Caco-2 (cell line): ENCODE measurements at regions not wholly inside any gene's neighbourhood (a gene's known extent, or its start where the extent isn't known, plus 50 kb on each side); places are given as distances from the start of the nearest gene placed in this dataset.

ENCODE experiments used
- BruUV-seq: library from RNA; stranded (reverse); fragments of 400-500 nt; replicated peaks from 2 replicates; lab custom pipeline; 2021; lab: Mats Ljungman, UMichigan
- CTCF ChIA-PET: fragments of 300-600 bp; sonication (Branson Sonifier 250); formaldehyde crosslinking; loops from one replicate; lab custom pipeline; 2022; ENCODE audit warnings: antibody characterized with exemption; lab: Charles Lee
- POLR2A ChIA-PET: fragments of 300-600 bp; sonication (Branson Sonifier 250); formaldehyde crosslinking; loops from one replicate; lab custom pipeline; 2022; ENCODE audit warnings: antibody characterized with exemption; lab: Charles Lee
- DNase-seq, 2 experiments: peaks; one replicate each; pipeline versions ENCODE4 v3.0.0 to v3.0.0-alpha.2; 2020 to 2022
- H3K27me3 ChIP-seq: replicated peaks from 2 replicates; pipeline ENCODE4 v1.6.0; 2011; ENCODE audit warnings: low read length; ENCODE audit not compliant: control insufficient read depth, insufficient read depth
- H3K36me3 ChIP-seq: 2 replicates; pipeline ENCODE4 v1.5.1; 2011; ENCODE audit warnings: low read length; ENCODE audit not compliant: control insufficient read depth, insufficient read depth
- H3K4me1 ChIP-seq: fragments of 250-450 bp; sonication (Bioruptor Pico); 2 replicates; pipeline ENCODE4 v1.5.1; 2020; ENCODE audit warnings: mild to moderate bottlenecking
- H3K4me3 ChIP-seq: 2 replicates; pipeline ENCODE4 v1.5.1; 2011; ENCODE audit warnings: low read depth, mild to moderate bottlenecking, control low read depth, low read length
- H3K9me3 ChIP-seq: fragments of 250-450 bp; sonication (Bioruptor Pico); 2 replicates; pipeline ENCODE4 v1.5.1; 2020; ENCODE audit warnings: mild to moderate bottlenecking, moderate library complexity
- H3K27ac Mint-ChIP-seq: one replicate; pipeline ENCODE4 v1.8.0; 2022; ENCODE audit warnings: mixed read lengths; ENCODE audit not compliant: unreplicated experiment
- H3K27me3 Mint-ChIP-seq: one replicate; pipeline ENCODE4 v1.8.0; 2022; ENCODE audit warnings: mixed read lengths; ENCODE audit not compliant: insufficient read depth, unreplicated experiment
- H3K36me3 Mint-ChIP-seq: one replicate; pipeline ENCODE4 v1.8.0; 2022; ENCODE audit warnings: mild to moderate bottlenecking, mixed read lengths; ENCODE audit not compliant: insufficient read depth, unreplicated experiment
- H3K4me1 Mint-ChIP-seq: one replicate; pipeline ENCODE4 v1.8.0; 2022; ENCODE audit warnings: low read depth, mixed read lengths; ENCODE audit not compliant: unreplicated experiment
- H3K4me3 Mint-ChIP-seq: one replicate; pipeline ENCODE4 v1.8.0; 2022; ENCODE audit warnings: mild to moderate bottlenecking, moderate library complexity, mixed read lengths; ENCODE audit not compliant: unreplicated experiment
- H3K9me3 Mint-ChIP-seq: one replicate; pipeline ENCODE4 v1.8.0; 2022; ENCODE audit warnings: mixed read lengths; ENCODE audit not compliant: unreplicated experiment
- CTCF ChIP-seq, 2 experiments: fragments of 200-600 bp in 1 of 2; IDR thresholded peaks; 1 replicate in 1 of 2; 2 replicates in 1 of 2; pipeline versions ENCODE4 v1.5.1 to v1.8.0; 2011 to 2022; ENCODE audit warnings: antibody characterized with exemption in 1 of 2, control low read depth in 1 of 2, inconsistent platforms in 1 of 2, low read depth in 1 of 2, low read length in 1 of 2, mild to moderate bottlenecking in 1 of 2, moderate library complexity in 1 of 2; ENCODE audit not compliant: insufficient read depth in 1 of 2, severe bottlenecking in 1 of 2, unreplicated experiment in 1 of 2
- intact Hi-C: fragments of 100-400 bp; cut with micrococcal nuclease; formaldehyde crosslinking; loops from one replicate; pipeline ENCODE4 v1.10.0; 2022; ENCODE audit not compliant: unreplicated experiment

DNA sequence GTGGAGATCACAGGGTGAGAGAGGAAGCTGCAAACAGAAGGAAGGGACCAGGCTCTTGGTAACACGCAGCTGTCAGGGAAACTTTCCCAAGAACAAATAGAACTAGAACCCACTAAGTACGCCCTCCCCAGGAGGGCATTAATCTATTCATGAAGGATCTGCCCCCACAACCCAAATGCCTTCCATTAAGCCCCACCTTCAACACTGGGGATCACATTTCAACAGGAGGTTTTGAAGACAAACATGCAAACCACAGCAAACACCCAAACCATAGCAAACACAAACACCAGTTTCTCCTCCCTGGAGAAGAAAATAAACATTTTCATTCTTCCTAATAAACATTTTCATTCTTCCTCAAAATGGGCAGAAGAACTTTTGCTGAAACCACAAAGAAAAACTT lies 329.6 kb downstream of the EFNB2 start:
- Histone ChIP-seq H3K9me3 (no peaks in the 10 kb centered on the region), H3K4me3 (no peak overlapping the region), H3K27me3 (no peaks in the 10 kb centered on the region), H3K36me3 (no peaks in the 10 kb centered on the region), H3K4me1 (0 out of 2 replicates have a peak, but pooled peaks cover 4% of the 10 kb centered on the region)
- no peak overlapping the region for H3K4me3 Mint-ChIP-seq
- no peaks in the 10 kb centered on the region for H3K36me3 Mint-ChIP-seq
- H3K27me3 Mint-ChIP-seq, result no peaks in the 10 kb centered on the region
- intact Hi-C loops, result no loop called here
- ChIA-PET CTCF (no interaction called here), POLR2A (no interaction called here)
- H3K4me1 Mint-ChIP-seq, result peaks cover 5% of the 10 kb centered on the region
- no peak for TF ChIP-seq CTCF (IDR thresholded peaks at IDR 0.05; ENCODE audit: insufficient read depth in 1 of 2, low read depth in 1 of 2, low read length in 1 of 2, severe bottlenecking in 1 of 2, unreplicated experiment in 1 of 2)
- BruUV-seq, result no TSS peak
- DNase-seq, result no peak
- no peak overlapping the region for H3K27ac Mint-ChIP-seq
- H3K9me3 Mint-ChIP-seq, result no peaks in the 10 kb centered on the region

DNA sequence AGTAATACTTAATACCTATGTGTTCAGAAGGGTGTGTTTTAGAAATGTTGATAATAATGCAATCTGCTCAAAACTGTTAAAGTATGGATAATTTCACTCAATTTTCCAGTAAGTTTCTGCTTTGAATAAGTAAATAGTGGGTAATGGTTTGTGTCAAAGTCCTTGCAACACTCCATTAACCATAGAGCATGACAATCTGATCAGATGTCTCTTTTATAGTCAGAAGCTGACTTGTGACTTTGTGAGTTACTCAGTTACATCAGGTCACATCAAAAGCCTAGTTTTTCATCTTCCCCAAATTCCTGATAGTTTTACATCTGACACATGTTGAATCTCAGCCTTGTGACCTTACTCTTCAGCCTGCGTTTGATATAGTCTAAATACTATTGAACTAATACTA lies 338.0 kb downstream of the EFNB2 start:
- H3K9me3 Mint-ChIP-seq, result no peaks in the 10 kb centered on the region
- Histone ChIP-seq H3K4me3 (no peak overlapping the region), H3K4me1 (no peaks in the 10 kb centered on the region), H3K9me3 (no peaks in the 10 kb centered on the region), H3K27me3 (no peaks in the 10 kb centered on the region), H3K36me3 (no peaks in the 10 kb centered on the region)
- no peaks in the 10 kb centered on the region for H3K36me3 Mint-ChIP-seq
- no TSS peak for BruUV-seq
- no peak overlapping the region for H3K4me3 Mint-ChIP-seq
- no peak for TF ChIP-seq CTCF (IDR thresholded peaks at IDR 0.05; ENCODE audit: insufficient read depth in 1 of 2, low read depth in 1 of 2, low read length in 1 of 2, severe bottlenecking in 1 of 2, unreplicated experiment in 1 of 2)
- intact Hi-C loops, result no loop called here
- H3K27ac Mint-ChIP-seq, result no peak overlapping the region
- ChIA-PET POLR2A (interaction anchor here (0.6 kb wide), 1 partner anchor 43 kb away, joined by 9 read pairs; no protein-coding TSS in a partner anchor), CTCF (no interaction called here)
- H3K27me3 Mint-ChIP-seq, result no peaks in the 10 kb centered on the region
- DNase-seq, result no peak
- H3K4me1 Mint-ChIP-seq, result no peaks in the 10 kb centered on the region

DNA sequence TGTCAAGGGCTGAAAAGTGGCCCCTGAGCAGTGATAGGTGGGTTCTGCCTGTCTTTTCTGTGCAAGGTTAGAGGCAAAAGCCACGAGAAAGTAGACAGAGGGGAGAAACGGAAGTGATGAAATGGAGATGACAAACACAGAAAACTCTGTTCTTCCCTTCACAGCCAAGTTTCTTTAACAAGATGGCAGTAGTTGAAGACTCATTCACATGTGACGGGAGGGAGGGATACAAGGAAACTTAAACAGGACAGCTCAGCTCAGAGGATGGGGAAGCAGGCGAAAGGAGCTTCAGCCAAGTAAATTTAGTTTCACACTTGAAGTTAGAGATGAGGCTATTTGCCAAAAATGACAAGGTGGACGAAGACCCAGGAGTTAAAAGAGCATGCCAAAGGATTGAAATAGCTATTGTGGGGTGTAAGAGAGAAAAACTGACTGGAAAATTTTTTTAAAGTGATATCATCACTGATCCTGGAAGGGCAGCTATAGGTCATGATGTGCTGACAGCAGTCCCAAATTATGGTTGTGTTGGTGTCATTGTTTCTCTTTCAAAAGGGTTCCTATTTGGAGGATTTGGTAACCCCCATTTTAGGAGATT lies 347.9 kb downstream of the EFNB2 start:
- peaks cover 18% of the 10 kb centered on the region for H3K4me1 Mint-ChIP-seq
- no peak for DNase-seq
- ChIA-PET CTCF (no interaction called here), POLR2A (no interaction called here)
- H3K27me3 Mint-ChIP-seq, result no peaks in the 10 kb centered on the region
- no TSS peak for BruUV-seq
- peaks cover 20% of the 10 kb centered on the region for H3K9me3 Mint-ChIP-seq
- H3K36me3 Mint-ChIP-seq, result no peaks in the 10 kb centered on the region
- H3K27ac Mint-ChIP-seq, result no peak overlapping the region
- H3K4me3 Mint-ChIP-seq, result no peak overlapping the region
- Histone ChIP-seq H3K36me3 (no peaks in the 10 kb centered on the region), H3K4me1 (peaks cover 21% of the 10 kb centered on the region), H3K4me3 (no peak overlapping the region), H3K27me3 (no peaks in the 10 kb centered on the region), H3K9me3 (no peaks in the 10 kb centered on the region)
- no peak for TF ChIP-seq CTCF (IDR thresholded peaks at IDR 0.05; ENCODE audit: insufficient read depth in 1 of 2, low read depth in 1 of 2, low read length in 1 of 2, severe bottlenecking in 1 of 2, unreplicated experiment in 1 of 2)
- intact Hi-C loops, result no loop called here
